GM12878 (cell line): ENCODE measurements at regions not wholly inside any gene's neighbourhood (a gene's known extent, or its start where the extent isn't known, plus 50 kb on each side); places are given as distances from the start of the nearest gene placed in this dataset.

Source experiments
- CREM ChIP-seq: IDR thresholded peaks from 2 replicates; pipeline ENCODE4 v1.6.1; 2014; ENCODE audit warnings: antibody characterized with exemption, low read depth
- E2F4 ChIP-seq: IDR thresholded peaks from 2 replicates; pipeline ENCODE4 v1.6.1; 2012; ENCODE audit warnings: low read depth, low read length, improper control_type of control experiment
- FOS ChIP-seq: IDR thresholded peaks from 3 replicates; pipeline ENCODE4 v1.6.1; 2011; ENCODE audit warnings: borderline replicate concordance; ENCODE audit not compliant: insufficient read length; ENCODE audit errors: extremely low read depth
- GATAD2B ChIP-seq: fragments of 450-650 bp; conservative IDR thresholded peaks from 2 replicates; pipeline ENCODE4 v1.6.1; 2017; ENCODE audit warnings: low read depth, mild to moderate bottlenecking, moderate library complexity
- HDAC6 ChIP-seq: fragments of 200-600 bp; sonication (generic); IDR thresholded peaks from one replicate; pipeline ENCODE4 v1.8.0; 2017; ENCODE audit warnings: antibody characterized with exemption; ENCODE audit not compliant: unreplicated experiment
- KDM1A ChIP-seq: fragments of 200-600 bp; sonication (generic); IDR thresholded peaks from 2 replicates; pipeline ENCODE4 v1.6.1; 2016; ENCODE audit warnings: borderline replicate concordance
- NBN ChIP-seq: fragments of 450-650 bp; IDR thresholded peaks from 2 replicates; pipeline ENCODE4 v1.6.1; 2016
- RAD51 ChIP-seq: fragments of 450-650 bp; IDR thresholded peaks from 2 replicates; pipeline ENCODE4 v1.6.1; 2016; ENCODE audit warnings: moderate library complexity, mild to moderate bottlenecking, inconsistent platforms
- REST ChIP-seq: IDR thresholded peaks from 2 replicates; pipeline ENCODE4 v1.6.1; 2012; ENCODE audit warnings: mild to moderate bottlenecking, low read depth, low read length
- STAT3 ChIP-seq: IDR thresholded peaks from 2 replicates; pipeline ENCODE4 v1.6.1; 2011; ENCODE audit warnings: low read depth, low read length, improper control_type of control experiment
- USF2 ChIP-seq: IDR thresholded peaks from 2 replicates; pipeline ENCODE4 v1.6.1; 2011; ENCODE audit warnings: low read depth, low read length, improper control_type of control experiment, borderline replicate concordance

GRCh38 chr7:8356071-8356470 is 77.3 kb upstream of the NXPH1 start (continued):
- TF ChIP-seq REST (no peak), E2F4 (no peak), RAD51 (no peak), CREM (no peak), HDAC6 (no peak), STAT3 (no peak), KDM1A (no peak), GATAD2B (no peak), FOS (no peak), USF2 (no peak), NBN (no peak)
